ENCODE measurements at regions not wholly inside any gene's neighbourhood (a gene's known extent, or its start where the extent isn't known, plus 50 kb on each side); places are given as distances from the start of the nearest gene placed in this dataset.

DNA sequence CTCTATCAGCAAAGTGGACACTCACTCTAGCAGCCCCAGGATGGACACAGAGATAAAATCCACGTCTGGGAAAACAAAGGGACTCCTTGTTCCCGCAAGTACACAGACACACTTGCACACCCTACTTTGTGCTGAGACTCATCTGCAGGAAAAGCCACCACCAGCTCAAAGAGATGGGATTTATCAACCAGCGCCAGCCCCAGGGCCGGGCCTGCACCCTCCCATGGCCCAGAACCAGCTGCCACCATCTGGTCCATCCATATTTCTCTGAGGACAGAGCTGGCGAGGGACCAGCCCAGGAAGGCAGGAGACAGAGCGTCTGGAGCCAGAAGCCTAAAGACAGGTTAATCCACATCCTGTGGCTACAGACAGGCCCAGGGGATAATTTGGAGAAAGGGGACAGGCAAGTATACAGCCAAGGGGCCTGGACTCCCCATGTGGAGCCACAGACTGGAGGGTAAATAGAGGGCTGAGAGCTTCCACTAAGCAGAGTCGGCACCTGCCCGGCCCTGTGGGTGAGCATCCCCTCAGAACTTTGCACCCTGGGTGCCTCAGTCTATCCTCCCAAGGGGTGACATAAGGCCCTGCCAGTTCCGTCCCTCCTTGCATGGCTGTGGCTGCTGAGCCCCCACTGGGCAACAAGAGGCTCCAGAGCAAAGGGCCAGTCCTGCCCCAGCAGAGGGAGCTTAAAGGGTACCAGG lies 233.9 kb downstream of the PTPRU start:
- TF ChIP-seq, protein P1, sequence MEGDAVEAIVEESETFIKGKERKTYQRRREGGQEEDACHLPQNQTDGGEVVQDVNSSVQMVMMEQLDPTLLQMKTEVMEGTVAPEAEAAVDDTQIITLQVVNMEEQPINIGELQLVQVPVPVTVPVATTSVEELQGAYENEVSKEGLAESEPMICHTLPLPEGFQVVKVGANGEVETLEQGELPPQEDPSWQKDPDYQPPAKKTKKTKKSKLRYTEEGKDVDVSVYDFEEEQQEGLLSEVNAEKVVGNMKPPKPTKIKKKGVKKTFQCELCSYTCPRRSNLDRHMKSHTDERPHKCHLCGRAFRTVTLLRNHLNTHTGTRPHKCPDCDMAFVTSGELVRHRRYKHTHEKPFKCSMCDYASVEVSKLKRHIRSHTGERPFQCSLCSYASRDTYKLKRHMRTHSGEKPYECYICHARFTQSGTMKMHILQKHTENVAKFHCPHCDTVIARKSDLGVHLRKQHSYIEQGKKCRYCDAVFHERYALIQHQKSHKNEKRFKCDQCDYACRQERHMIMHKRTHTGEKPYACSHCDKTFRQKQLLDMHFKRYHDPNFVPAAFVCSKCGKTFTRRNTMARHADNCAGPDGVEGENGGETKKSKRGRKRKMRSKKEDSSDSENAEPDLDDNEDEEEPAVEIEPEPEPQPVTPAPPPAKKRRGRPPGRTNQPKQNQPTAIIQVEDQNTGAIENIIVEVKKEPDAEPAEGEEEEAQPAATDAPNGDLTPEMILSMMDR (IDR thresholded peaks at IDR 0.05), result no peak
- TF ChIP-seq POLR2A (IDR thresholded peaks at IDR 0.05) (no peak), EP300 (IDR thresholded peaks at IDR 0.05) (no peak)

Measured in ovary (tissue), 3 donors.